ENCODE measurements at regions not wholly inside any gene's neighbourhood (a gene's known extent, or its start where the extent isn't known, plus 50 kb on each side); places are given as distances from the start of the nearest gene placed in this dataset.

GRCh38 chr13:102928941-102929675 is 83.3 kb downstream of the ERCC5 start:
- no peak for DNase-seq (ENCODE audit: low read depth in 2 of 2)
- no peaks in the 10 kb centered on the region for H3K79me2 ChIP-seq (ENCODE audit: control insufficient read depth, insufficient read depth, low read length)
- H3K9me3 ChIP-seq (ENCODE audit: control insufficient read depth, insufficient read depth, low read depth, low read length), result no peaks in the 10 kb centered on the region
- no peak overlapping the region for H2AFZ ChIP-seq (ENCODE audit: low read length)
- H3K27me3 ChIP-seq (ENCODE audit: control insufficient read depth, insufficient read depth, low read length), result no peaks in the 10 kb centered on the region
- H3K9ac ChIP-seq (ENCODE audit: insufficient read depth, low read length), result no peak overlapping the region
- H3K4me1 ChIP-seq (ENCODE audit: control insufficient read depth, extremely low read depth, insufficient read depth, low read length), result no peaks in the 10 kb centered on the region
- no peaks in the 10 kb centered on the region for H4K20me1 ChIP-seq (ENCODE audit: control insufficient read depth, extremely low read depth, insufficient read depth, low read length)
- H3K27ac ChIP-seq (ENCODE audit: insufficient read depth, low read length), result no peak overlapping the region
- no peak overlapping the region for H3K4me3 ChIP-seq (replicated peaks in 1 of 4; ENCODE audit: control extremely low read depth in 1 of 4, insufficient read depth in 1 of 4, low read depth in 3 of 4, low read length in 4 of 4)
- no peak overlapping the region for H3K4me2 ChIP-seq (ENCODE audit: extremely low read depth, insufficient read depth, low read length)
- no peaks in the 10 kb centered on the region for H3K36me3 ChIP-seq (ENCODE audit: control insufficient read depth, insufficient read depth, low read length)
- TF ChIP-seq EZH2 (IDR thresholded peaks at IDR 0.05; ENCODE audit: low read length, missing control alignments), result no peak
- TF ChIP-seq CTCF (conservative IDR thresholded peaks at IDR 0.05 in 1 of 2, IDR thresholded peaks at IDR 0.05 in 1 of 2; ENCODE audit: low read depth in 1 of 2, low read length in 2 of 2), result no peak

Data from fibroblast of lung (primary cell).